ENCODE measurements at regions not wholly inside any gene's neighbourhood (a gene's known extent, or its start where the extent isn't known, plus 50 kb on each side); places are given as distances from the start of the nearest gene placed in this dataset.

DNA sequence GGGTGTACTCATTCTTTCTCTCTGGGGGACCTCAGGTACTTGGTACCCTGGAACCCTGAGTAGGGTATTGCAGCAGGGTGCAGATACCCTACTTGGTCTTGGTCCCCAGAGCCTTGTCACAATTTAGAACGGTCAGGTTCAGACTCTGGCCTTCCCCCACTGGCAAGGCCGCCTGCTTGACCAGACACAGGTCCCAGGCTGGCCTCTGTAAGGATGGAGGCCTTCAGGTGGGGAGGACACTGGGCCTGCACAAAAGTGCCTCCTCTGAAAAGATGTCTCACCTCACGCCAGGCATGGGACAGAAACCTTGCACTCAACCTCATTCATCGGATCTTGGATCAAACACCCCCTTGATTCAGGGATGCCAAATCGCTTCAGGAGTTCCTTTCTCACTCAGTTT, 158.4 kb downstream of the KLF13 start:
- TF ChIP-seq, protein P1, sequence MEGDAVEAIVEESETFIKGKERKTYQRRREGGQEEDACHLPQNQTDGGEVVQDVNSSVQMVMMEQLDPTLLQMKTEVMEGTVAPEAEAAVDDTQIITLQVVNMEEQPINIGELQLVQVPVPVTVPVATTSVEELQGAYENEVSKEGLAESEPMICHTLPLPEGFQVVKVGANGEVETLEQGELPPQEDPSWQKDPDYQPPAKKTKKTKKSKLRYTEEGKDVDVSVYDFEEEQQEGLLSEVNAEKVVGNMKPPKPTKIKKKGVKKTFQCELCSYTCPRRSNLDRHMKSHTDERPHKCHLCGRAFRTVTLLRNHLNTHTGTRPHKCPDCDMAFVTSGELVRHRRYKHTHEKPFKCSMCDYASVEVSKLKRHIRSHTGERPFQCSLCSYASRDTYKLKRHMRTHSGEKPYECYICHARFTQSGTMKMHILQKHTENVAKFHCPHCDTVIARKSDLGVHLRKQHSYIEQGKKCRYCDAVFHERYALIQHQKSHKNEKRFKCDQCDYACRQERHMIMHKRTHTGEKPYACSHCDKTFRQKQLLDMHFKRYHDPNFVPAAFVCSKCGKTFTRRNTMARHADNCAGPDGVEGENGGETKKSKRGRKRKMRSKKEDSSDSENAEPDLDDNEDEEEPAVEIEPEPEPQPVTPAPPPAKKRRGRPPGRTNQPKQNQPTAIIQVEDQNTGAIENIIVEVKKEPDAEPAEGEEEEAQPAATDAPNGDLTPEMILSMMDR (IDR thresholded peaks at IDR 0.05; ENCODE audit: low read depth, low read length): no peak
- no peak for TF ChIP-seq EZH2phosphoT487 (IDR thresholded peaks at IDR 0.05; ENCODE audit: low read depth)
